ENCODE measurements at regions not wholly inside any gene's neighbourhood (a gene's known extent, or its start where the extent isn't known, plus 50 kb on each side); places are given as distances from the start of the nearest gene placed in this dataset.

DNA sequence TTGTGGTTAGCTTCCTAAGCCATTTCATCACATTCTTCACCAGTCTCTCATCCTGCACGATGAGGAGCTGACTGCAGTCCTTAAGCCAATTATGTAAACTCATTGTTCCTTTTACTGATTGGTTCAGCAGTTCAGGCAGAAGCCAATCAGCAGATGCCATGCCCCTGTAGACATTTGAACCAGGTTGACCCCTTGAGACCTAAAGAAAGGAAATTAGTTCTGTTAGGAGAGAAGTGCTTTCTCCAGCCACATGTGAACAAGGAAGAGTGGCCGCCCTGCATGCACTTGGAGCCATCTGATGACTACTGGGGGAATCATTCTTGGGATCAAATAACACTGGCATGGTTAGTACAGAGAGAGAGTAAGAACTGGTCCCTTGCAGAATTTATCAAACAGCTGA is 535.2 kb upstream of the ID4 start:
- no peak overlapping the region for H2BK120ac ChIP-seq (replicated peaks; ENCODE audit: low read depth, low read length)
- H3K4me1 ChIP-seq (replicated peaks in 1 of 4; ENCODE audit: control insufficient read depth in 3 of 4, insufficient read depth in 4 of 4, low read length in 3 of 4) = peaks cover 0 to 7% (median 2%) of the 10 kb centered on the region in 4 experiments; a peak in 3 of 7 replicates
- POLR2A ChIA-PET (ENCODE audit: partially characterized antibody) = no interaction called here
- TF ChIP-seq EP300 (IDR thresholded peaks at IDR 0.05; ENCODE audit: borderline replicate concordance in 1 of 2, low read depth in 2 of 2, low read length in 2 of 2) = no peak
- no peak for TF ChIP-seq NANOG (IDR thresholded peaks at IDR 0.05; ENCODE audit: insufficient read depth, low read depth, low read length, poor library complexity, severe bottlenecking)
- TF ChIP-seq TAF1 (IDR thresholded peaks at IDR 0.05; ENCODE audit: low read depth, low read length) = no peak
- TF ChIP-seq, protein P1, sequence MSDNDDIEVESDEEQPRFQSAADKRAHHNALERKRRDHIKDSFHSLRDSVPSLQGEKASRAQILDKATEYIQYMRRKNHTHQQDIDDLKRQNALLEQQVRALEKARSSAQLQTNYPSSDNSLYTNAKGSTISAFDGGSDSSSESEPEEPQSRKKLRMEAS (IDR thresholded peaks at IDR 0.05) = no peak
- TF ChIP-seq RBBP5 (IDR thresholded peaks at IDR 0.05; ENCODE audit: borderline replicate concordance, low read depth, low read length) = no peak
- TF ChIP-seq JUN (IDR thresholded peaks at IDR 0.05; ENCODE audit: low read depth, low read length) = no peak
- TF ChIP-seq BRCA1 (IDR thresholded peaks at IDR 0.05; ENCODE audit: low read depth, low read length) = no peak
- TF ChIP-seq CBX5 (IDR thresholded peaks at IDR 0.05; ENCODE audit: low read depth, low read length) = no peak
- TF ChIP-seq HDAC2 (IDR thresholded peaks at IDR 0.05; ENCODE audit: borderline replicate concordance in 1 of 2, low read depth in 2 of 2, low read length in 2 of 2) = no peak
- TF ChIP-seq BACH1 (IDR thresholded peaks at IDR 0.05; ENCODE audit: low read length) = no peak
- TF ChIP-seq, protein P2, sequence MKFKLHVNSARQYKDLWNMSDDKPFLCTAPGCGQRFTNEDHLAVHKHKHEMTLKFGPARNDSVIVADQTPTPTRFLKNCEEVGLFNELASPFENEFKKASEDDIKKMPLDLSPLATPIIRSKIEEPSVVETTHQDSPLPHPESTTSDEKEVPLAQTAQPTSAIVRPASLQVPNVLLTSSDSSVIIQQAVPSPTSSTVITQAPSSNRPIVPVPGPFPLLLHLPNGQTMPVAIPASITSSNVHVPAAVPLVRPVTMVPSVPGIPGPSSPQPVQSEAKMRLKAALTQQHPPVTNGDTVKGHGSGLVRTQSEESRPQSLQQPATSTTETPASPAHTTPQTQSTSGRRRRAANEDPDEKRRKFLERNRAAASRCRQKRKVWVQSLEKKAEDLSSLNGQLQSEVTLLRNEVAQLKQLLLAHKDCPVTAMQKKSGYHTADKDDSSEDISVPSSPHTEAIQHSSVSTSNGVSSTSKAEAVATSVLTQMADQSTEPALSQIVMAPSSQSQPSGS (IDR thresholded peaks at IDR 0.05; ENCODE audit: low read length) = no peak
- TF ChIP-seq RFX5 (IDR thresholded peaks at IDR 0.05; ENCODE audit: borderline replicate concordance, low read depth, low read length) = no peak

More for the DNA sequence above, 535.2 kb upstream of the ID4 start:
- DNase-seq (ENCODE audit: low read depth in 1 of 2, low spot score in 2 of 2) (no peak), FAIRE-seq (no peak)
- H3K18ac ChIP-seq (ENCODE audit: extremely low read depth, low read length) = no peak overlapping the region
- no peaks in the 10 kb centered on the region for H3K27me3 ChIP-seq (replicated peaks in 1 of 4; ENCODE audit: control insufficient read depth in 3 of 4, extremely low read depth in 1 of 4, insufficient read depth in 3 of 4, low read length in 3 of 4)
- no peak overlapping the region for H3K4me3 ChIP-seq (ENCODE audit: extremely low read depth in 1 of 4, insufficient read depth in 2 of 4, low read depth in 3 of 4, low read length in 4 of 4)
- no peaks in the 10 kb centered on the region for H4K20me1 ChIP-seq (replicated peaks in 1 of 2; ENCODE audit: control insufficient read depth in 1 of 2, insufficient read depth in 2 of 2, low read length in 2 of 2)
- no peak overlapping the region for H3K4ac ChIP-seq (replicated peaks; ENCODE audit: insufficient read length, low read depth, low read length)
- H2BK20ac ChIP-seq (ENCODE audit: low read length) = no peak overlapping the region
- no peak overlapping the region for H3K56ac ChIP-seq (replicated peaks; ENCODE audit: insufficient read length, low read depth, low read length)
- H3K4me2 ChIP-seq (ENCODE audit: insufficient read depth in 1 of 2, low read depth in 2 of 2, low read length in 2 of 2) = no peak overlapping the region
- no peak overlapping the region for H2AK5ac ChIP-seq (ENCODE audit: low read depth, low read length)
- peak overlapping the region; percentile 22; the same call in 1 of the 2 replicates for H2BK12ac ChIP-seq (ENCODE audit: low read depth, low read length)
- 86% methylated on average over 2 of the region's 2 CpGs; no CpG with 5 or more reads in 1 of the 2 experiments for WGBS, 2 experiments (ENCODE audit: extremely low coverage in 1 of 2, insufficient coverage in 1 of 2, insufficient read length in 1 of 2, insufficient replicate concordance in 2 of 2, low coverage in 1 of 2, low lambda C conversion rate in 2 of 2, missing lambda C conversion rate in 1 of 2)
- H3K9me3 ChIP-seq (ENCODE audit: insufficient read depth in 2 of 2, low read depth in 1 of 2, low read length in 1 of 2) = no peaks in the 10 kb centered on the region
- H3K27ac ChIP-seq (ENCODE audit: low read depth, low read length) = no peak overlapping the region
- no peak overlapping the region for H3K14ac ChIP-seq (ENCODE audit: insufficient read length)
- H2BK15ac ChIP-seq (ENCODE audit: low read length) = no peak overlapping the region
- no peaks in the 10 kb centered on the region for H3K23me2 ChIP-seq (ENCODE audit: low read depth, low read length)
- H2AFZ ChIP-seq (ENCODE audit: low read length) = no peak overlapping the region
- no peak overlapping the region for H4K5ac ChIP-seq (ENCODE audit: insufficient read length, low read depth, low read length)
- CTCF ChIA-PET (ENCODE audit: partially characterized antibody) = no interaction called here
- H4K91ac ChIP-seq (replicated peaks; ENCODE audit: insufficient read length, low read length) = no peak overlapping the region
- no peaks in the 10 kb centered on the region for H3K79me2 ChIP-seq (ENCODE audit: control insufficient read depth in 1 of 2, insufficient read depth in 2 of 2, low read length in 2 of 2)
- no peak overlapping the region for H4K8ac ChIP-seq (ENCODE audit: extremely low read depth, insufficient read depth, low read length)
- H2BK5ac ChIP-seq (ENCODE audit: low read depth, low read length) = no peak overlapping the region
- no peaks in the 10 kb centered on the region for H3K36me3 ChIP-seq (ENCODE audit: control insufficient read depth in 2 of 4, insufficient read depth in 4 of 4, low read length in 3 of 4)
- H3K23ac ChIP-seq (ENCODE audit: insufficient read length) = no peak overlapping the region
- H3K9ac ChIP-seq (replicated peaks in 1 of 4; ENCODE audit: extremely low read depth in 1 of 4, low read depth in 3 of 4, low read length in 3 of 4) = no peak overlapping the region
- H3K79me1 ChIP-seq (ENCODE audit: low read depth, low read length) = no peaks in the 10 kb centered on the region

All from H1 (cell line).